Upper lobe of right lung (tissue), 1 donor: ENCODE measurements at regions not wholly inside any gene's neighbourhood (a gene's known extent, or its start where the extent isn't known, plus 50 kb on each side); places are given as distances from the start of the nearest gene placed in this dataset.
"Not testable (repeated sequence)": the region's sequence is repeated elsewhere in the genome, so short reads cannot be mapped to it uniquely, and the experiment has no call there.

ENCODE experiments used
- ATAC-seq: fragments of 200-7000 bp; cut with Tn5 transposase; one replicate; pipeline ENCODE4 v1.9.1; 2020; ENCODE audit warnings: mild to moderate bottlenecking, moderate library complexity
- DNase-seq: peaks from one replicate; pipeline ENCODE4 v3.0.0-alpha.2; 2020
- H3K27ac ChIP-seq: fragments of 200-600 bp; one replicate; pipeline ENCODE4 v1.8.0; 2022
- H3K27me3 ChIP-seq: fragments of 200-600 bp; one replicate; pipeline ENCODE4 v1.8.0; 2022; ENCODE audit warnings: mild to moderate bottlenecking
- H3K36me3 ChIP-seq: fragments of 200-600 bp; one replicate; pipeline ENCODE4 v1.8.0; 2022
- H3K4me1 ChIP-seq: fragments of 200-600 bp; one replicate; pipeline ENCODE4 v1.8.0; 2022
- H3K4me3 ChIP-seq: fragments of 200-600 bp; one replicate; pipeline ENCODE4 v1.8.0; 2022; ENCODE audit warnings: mild to moderate bottlenecking
- H3K9me3 ChIP-seq: fragments of 200-600 bp; one replicate; pipeline ENCODE4 v1.8.0; 2022
- intact Hi-C: fragments of 100-400 bp; cut with DNase I; formaldehyde crosslinking; loops from one replicate; pipeline ENCODE4 v1.11.0; 2022
- TF ChIP-seq, protein P1 (sequence below): fragments of 200-600 bp; IDR thresholded peaks from one replicate; pipeline ENCODE4 v1.8.0; 2022; ENCODE audit warnings: antibody characterized with exemption
- donor health status: DM: no; HTN: yes; CAD: no; lungs with severe emphysema.

DNA sequence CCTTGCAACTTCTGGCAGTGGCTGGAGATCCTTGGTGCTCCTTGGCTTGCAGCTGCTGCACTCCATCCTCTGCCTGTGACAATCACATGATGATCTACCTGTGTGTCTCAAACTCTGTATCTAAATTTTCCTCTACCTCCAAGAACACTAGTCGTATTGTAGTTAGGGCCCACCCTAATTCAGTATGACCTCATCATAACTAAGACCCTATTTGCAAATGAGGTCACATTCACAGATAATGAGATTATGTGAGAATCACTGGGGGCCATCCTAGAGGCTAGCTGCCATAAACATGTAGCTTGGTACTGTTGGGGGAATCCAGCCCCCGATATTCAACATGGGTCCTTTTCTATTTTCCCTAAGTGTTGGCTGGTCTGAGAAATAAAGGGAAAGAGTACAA, 183.0 kb upstream of the SMLR1 start:
- peaks cover 7% of the 10 kb centered on the region for H3K9me3 ChIP-seq
- H3K27me3 ChIP-seq = no peaks in the 10 kb centered on the region
- peaks cover 3% of the 10 kb centered on the region for H3K4me1 ChIP-seq
- intact Hi-C loops = no loop called here
- ATAC-seq = no peak
- H3K4me3 ChIP-seq = no peak overlapping the region
- no peaks in the 10 kb centered on the region for H3K36me3 ChIP-seq
- DNase-seq = no peak
- TF ChIP-seq, protein P1, sequence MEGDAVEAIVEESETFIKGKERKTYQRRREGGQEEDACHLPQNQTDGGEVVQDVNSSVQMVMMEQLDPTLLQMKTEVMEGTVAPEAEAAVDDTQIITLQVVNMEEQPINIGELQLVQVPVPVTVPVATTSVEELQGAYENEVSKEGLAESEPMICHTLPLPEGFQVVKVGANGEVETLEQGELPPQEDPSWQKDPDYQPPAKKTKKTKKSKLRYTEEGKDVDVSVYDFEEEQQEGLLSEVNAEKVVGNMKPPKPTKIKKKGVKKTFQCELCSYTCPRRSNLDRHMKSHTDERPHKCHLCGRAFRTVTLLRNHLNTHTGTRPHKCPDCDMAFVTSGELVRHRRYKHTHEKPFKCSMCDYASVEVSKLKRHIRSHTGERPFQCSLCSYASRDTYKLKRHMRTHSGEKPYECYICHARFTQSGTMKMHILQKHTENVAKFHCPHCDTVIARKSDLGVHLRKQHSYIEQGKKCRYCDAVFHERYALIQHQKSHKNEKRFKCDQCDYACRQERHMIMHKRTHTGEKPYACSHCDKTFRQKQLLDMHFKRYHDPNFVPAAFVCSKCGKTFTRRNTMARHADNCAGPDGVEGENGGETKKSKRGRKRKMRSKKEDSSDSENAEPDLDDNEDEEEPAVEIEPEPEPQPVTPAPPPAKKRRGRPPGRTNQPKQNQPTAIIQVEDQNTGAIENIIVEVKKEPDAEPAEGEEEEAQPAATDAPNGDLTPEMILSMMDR = no peak
- no peak overlapping the region for H3K27ac ChIP-seq

DNA sequence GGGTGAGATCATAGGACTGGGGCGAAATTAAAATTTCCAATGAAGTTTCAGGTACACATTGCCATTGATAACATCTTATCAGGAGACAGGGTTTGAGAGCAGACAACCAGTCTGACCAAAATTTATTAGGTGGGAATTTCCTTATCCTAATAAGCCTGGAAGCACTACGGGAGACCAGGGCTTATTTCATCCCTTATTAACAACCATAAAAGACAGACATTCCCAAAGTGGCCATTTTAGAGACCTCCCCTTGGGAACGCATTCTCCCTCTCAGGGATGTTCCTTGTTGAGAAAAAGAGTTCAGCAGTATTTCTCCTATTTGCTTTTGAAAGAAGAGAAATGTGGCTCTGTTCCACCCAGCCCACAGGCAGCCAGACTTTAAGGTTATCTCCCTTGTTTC, 182.4 kb upstream of the SMLR1 start:
- intact Hi-C loops, ATAC-seq, H3K36me3 ChIP-seq, H3K27ac ChIP-seq, H3K9me3 ChIP-seq, DNase-seq, H3K4me3 ChIP-seq, H3K4me1 ChIP-seq, H3K27me3 ChIP-seq: not testable (repeated sequence)

DNA sequence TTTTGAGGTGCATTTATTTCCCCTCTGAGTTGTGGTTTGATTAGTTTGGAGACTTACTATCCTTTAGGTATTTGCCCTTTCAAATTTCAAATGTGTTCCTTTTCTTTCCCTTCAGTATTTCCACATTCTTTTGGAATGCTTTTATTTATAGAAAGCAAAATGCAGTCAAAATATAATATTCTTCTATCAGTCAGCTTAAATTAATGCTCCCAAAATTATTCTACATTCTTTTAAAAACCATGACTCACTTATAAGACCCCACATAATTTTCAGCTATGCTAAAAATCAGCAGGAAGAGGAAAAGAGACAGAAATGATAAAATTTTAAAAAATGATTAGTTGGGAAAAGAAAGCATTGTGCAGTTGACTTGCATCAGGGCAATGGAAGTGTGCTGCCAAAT, 180.0 kb upstream of the SMLR1 start:
- intact Hi-C loops = no loop called here
- Histone ChIP-seq H3K36me3 (no peaks in the 10 kb centered on the region), H3K27ac (no peak overlapping the region), H3K9me3 (peaks cover 7% of the 10 kb centered on the region), H3K27me3 (no peaks in the 10 kb centered on the region), H3K4me1 (peaks cover 3% of the 10 kb centered on the region), H3K4me3 (no peak overlapping the region)
- TF ChIP-seq, protein P1 = no peak
- DNase-seq (no peak), ATAC-seq (no peak)

DNA sequence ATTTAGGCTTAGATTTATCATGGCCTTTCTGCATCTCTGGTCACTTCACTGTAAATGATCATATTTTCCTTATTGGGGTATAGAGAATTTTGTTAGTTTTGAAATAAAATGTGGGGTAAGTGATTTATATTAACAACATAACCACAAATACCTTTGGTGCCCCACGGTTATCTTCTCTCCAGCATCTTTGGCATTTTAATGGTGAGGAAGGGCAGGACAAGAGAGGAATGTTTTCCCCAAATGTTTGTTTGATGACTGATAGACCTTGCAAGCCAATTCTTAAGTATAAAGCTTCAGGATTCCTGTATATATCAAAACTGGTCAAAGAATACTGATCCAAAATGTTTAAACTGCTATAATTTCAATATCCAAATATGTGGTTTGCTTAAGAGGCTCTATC, 171.6 kb upstream of the SMLR1 start:
- Histone ChIP-seq H3K27me3 (no peaks in the 10 kb centered on the region), H3K4me1 (no peaks in the 10 kb centered on the region), H3K36me3 (no peaks in the 10 kb centered on the region), H3K4me3 (no peak overlapping the region), H3K9me3 (no peaks in the 10 kb centered on the region), H3K27ac (no peak overlapping the region)
- ATAC-seq (no peak), DNase-seq (no peak)
- intact Hi-C loops = no loop called here
- TF ChIP-seq, protein P1 = no peak

DNA sequence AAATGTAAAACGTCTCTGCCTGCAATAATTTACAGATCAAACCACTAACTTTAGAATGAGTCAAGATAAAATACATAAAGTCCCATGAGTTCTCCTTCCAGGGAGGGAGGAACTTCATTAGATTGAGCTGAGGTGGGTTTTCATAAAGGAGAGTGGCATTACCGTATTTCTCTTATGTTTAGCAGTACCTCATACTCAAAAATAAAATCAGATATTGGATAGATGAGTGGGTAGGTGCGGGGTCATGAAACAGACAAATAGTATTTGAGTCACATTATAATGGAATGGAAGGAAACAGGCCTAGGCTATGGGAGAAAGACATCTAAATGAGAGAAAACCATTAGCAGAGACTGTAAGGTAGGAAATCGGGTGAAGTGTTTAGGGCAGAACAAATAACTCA, 166.1 kb upstream of the SMLR1 start:
- no peak overlapping the region for H3K27ac ChIP-seq
- TF ChIP-seq, protein P1 = no peak
- H3K9me3 ChIP-seq = no peaks in the 10 kb centered on the region
- H3K36me3 ChIP-seq = no peaks in the 10 kb centered on the region
- intact Hi-C loops = no loop called here
- H3K27me3 ChIP-seq = no peaks in the 10 kb centered on the region
- H3K4me3 ChIP-seq = no peak overlapping the region
- no peaks in the 10 kb centered on the region for H3K4me1 ChIP-seq
- no peak for DNase-seq
- ATAC-seq = no peak

DNA sequence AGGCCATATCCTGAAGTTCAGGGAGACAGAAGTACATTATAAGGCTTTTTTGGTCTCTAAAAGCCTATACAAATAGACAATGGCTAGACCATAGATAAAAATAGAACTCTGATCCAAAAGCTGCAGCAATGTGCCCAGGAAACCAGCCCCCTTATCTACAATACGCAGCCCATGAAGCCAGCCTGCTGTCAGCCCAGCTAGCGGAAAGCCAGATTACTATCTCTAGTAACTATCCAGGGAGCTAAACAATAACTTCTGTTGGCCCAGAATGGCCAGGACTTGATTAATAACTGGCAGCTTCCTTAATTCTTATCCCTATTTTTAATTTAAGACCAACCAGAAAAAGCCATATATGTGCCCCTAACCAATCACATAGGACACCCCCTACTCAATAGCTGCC, 160.4 kb upstream of the SMLR1 start:
- no peak overlapping the region for H3K27ac ChIP-seq
- no peaks in the 10 kb centered on the region for H3K36me3 ChIP-seq
- no peak overlapping the region for H3K4me3 ChIP-seq
- ATAC-seq = no peak
- TF ChIP-seq, protein P1 = no peak
- no peaks in the 10 kb centered on the region for H3K4me1 ChIP-seq
- no peak for DNase-seq
- no peaks in the 10 kb centered on the region for H3K27me3 ChIP-seq
- intact Hi-C loops = no loop called here
- no peaks in the 10 kb centered on the region for H3K9me3 ChIP-seq
